ENCODE measurements at regions not wholly inside any gene's neighbourhood (a gene's known extent, or its start where the extent isn't known, plus 50 kb on each side); places are given as distances from the start of the nearest gene placed in this dataset.

DNA sequence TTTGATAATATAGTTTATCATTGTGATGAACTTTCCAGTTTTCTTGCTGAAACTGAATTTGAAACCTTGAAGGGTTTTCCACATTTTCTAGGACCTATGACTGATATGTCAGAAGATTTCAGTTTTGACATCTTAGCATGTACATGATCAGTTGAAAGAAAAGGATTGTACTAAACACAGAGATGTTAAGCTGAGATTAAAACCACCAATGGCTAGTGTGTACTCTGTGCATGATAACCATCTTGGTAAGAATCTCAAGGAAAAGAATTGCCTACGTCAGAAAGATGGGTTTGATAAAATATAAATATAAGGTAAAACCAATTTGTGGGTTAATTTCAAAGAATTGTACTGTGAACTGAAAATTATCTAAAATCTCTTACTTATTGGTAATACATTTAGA is 776.4 kb downstream of the GATA3 start (continued):
- TF ChIP-seq NFYB (IDR thresholded peaks at IDR 0.05; ENCODE audit: insufficient read depth, low read depth, low read length) (no peak), GATAD2B (conservative IDR thresholded peaks at IDR 0.05; ENCODE audit: low read depth) (no peak), SMARCA5 (IDR thresholded peaks at IDR 0.05) (no peak)

DNA sequence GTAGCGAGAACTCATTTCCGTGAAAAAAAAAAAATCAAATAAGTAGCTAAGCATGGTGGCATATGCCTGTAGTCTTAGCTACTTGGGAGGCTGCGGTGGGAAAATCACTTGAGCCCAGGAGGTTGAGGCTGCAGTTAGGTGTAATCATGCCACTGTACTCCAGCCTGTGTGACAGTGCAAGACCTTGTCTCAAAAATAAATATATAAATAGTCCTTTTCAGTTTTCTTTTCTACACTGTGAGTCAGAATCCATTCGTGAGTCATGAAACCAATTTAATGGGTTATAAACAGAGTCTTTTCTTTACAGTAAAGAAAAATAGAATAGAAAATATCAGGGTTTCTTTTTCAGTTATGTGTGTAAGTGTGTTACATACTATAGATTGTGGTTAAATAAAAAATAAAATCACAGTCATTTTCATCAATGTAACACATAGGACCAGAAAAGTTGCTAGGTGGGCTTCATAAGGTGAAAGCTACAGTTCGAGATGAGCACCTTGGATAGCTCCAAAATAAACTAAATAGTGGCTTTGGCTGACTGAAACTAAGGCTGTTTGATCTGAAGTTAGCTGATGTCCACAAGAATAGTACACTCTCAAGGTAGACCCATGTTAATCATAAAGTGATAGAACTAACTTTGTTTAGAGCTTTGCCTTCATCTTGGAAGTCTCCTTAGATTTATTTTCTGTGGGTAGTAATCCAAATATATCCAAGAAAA is 781.1 kb downstream of the GATA3 start:
- no peaks in the 10 kb centered on the region for H3K4me1 ChIP-seq (ENCODE audit: control insufficient read depth, insufficient read depth, low read length)
- intact Hi-C loops (cut with micrococcal nuclease; ENCODE audit: unreplicated experiment) = no loop called here

More for the DNA sequence above, 781.1 kb downstream of the GATA3 start:
- BruUV-seq (replicated peaks) = no TSS peak
- DNase-seq (ENCODE audit: low read depth, low spot score) (no peak), ATAC-seq (no peak), FAIRE-seq (no peak)
- no peak overlapping the region for H3K9ac ChIP-seq (ENCODE audit: control insufficient read depth, insufficient read depth, low read length)
- POLR2A ChIA-PET = no interaction called here
- SMC1A ChIA-PET (ENCODE audit: uncharacterized antibody, unreplicated experiment) = no interaction called here
- no peak overlapping the region for H3K4me2 ChIP-seq (ENCODE audit: control insufficient read depth, insufficient read depth)
- no peak overlapping the region for H3K27ac ChIP-seq (ENCODE audit: control insufficient read depth, insufficient read depth)
- no peaks in the 10 kb centered on the region for H3K36me3 ChIP-seq (ENCODE audit: control insufficient read depth in 2 of 2, insufficient read depth in 2 of 2, low read length in 1 of 2)
- no peaks in the 10 kb centered on the region for H3K9me3 ChIP-seq (replicated peaks; ENCODE audit: control insufficient read depth, insufficient read depth, low read length)
- 0% methylated on average over 5 of the region's 5 CpGs for WGBS (ENCODE audit: insufficient coverage, insufficient replicate concordance, low lambda C conversion rate, missing lambda C conversion rate)
- no peaks in the 10 kb centered on the region for H4K20me1 ChIP-seq (ENCODE audit: control insufficient read depth, insufficient read depth)
- RAD21 ChIA-PET (ENCODE audit: unreplicated experiment) = no interaction called here
- H3K27me3 ChIP-seq (replicated peaks in 1 of 2; ENCODE audit: control insufficient read depth in 2 of 2, insufficient read depth in 2 of 2, low read length in 1 of 2) = no peaks in the 10 kb centered on the region
- H3K4me3 ChIP-seq = no peak overlapping the region
- TF ChIP-seq, protein P1, sequence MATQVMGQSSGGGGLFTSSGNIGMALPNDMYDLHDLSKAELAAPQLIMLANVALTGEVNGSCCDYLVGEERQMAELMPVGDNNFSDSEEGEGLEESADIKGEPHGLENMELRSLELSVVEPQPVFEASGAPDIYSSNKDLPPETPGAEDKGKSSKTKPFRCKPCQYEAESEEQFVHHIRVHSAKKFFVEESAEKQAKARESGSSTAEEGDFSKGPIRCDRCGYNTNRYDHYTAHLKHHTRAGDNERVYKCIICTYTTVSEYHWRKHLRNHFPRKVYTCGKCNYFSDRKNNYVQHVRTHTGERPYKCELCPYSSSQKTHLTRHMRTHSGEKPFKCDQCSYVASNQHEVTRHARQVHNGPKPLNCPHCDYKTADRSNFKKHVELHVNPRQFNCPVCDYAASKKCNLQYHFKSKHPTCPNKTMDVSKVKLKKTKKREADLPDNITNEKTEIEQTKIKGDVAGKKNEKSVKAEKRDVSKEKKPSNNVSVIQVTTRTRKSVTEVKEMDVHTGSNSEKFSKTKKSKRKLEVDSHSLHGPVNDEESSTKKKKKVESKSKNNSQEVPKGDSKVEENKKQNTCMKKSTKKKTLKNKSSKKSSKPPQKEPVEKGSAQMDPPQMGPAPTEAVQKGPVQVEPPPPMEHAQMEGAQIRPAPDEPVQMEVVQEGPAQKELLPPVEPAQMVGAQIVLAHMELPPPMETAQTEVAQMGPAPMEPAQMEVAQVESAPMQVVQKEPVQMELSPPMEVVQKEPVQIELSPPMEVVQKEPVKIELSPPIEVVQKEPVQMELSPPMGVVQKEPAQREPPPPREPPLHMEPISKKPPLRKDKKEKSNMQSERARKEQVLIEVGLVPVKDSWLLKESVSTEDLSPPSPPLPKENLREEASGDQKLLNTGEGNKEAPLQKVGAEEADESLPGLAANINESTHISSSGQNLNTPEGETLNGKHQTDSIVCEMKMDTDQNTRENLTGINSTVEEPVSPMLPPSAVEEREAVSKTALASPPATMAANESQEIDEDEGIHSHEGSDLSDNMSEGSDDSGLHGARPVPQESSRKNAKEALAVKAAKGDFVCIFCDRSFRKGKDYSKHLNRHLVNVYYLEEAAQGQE (IDR thresholded peaks at IDR 0.05; ENCODE audit: low read depth, low read length) = peak; percentile 9; the same call in 1 of the 2 replicates
- no peak for TF ChIP-seq SREBF2 (IDR thresholded peaks at IDR 0.05; ENCODE audit: low read length)
- in situ Hi-C loops (cut with MboI) = no loop called here
- CTCF ChIA-PET = interaction anchor here (0.6 kb wide), 1 partner anchor 1202 kb away, joined by 5 read pairs; no protein-coding TSS in a partner anchor
- H3K79me2 ChIP-seq (ENCODE audit: control insufficient read depth, insufficient read depth, low read length) = no peaks in the 10 kb centered on the region
- no peak overlapping the region for H2AFZ ChIP-seq (ENCODE audit: control insufficient read depth, low read depth, low read length)
